HUES64 (cell line): ENCODE measurements at regions not wholly inside any gene's neighbourhood (a gene's known extent, or its start where the extent isn't known, plus 50 kb on each side); places are given as distances from the start of the nearest gene placed in this dataset.
"Not testable (repeated sequence)": the region's sequence is repeated elsewhere in the genome, so short reads cannot be mapped to it uniquely, and the experiment has no call there.

Experiments
- H3K27ac ChIP-seq: 2 replicates; pipeline ENCODE4 v1.7.0; 2013; ENCODE audit warnings: low read depth, low read length, inconsistent platforms
- H3K27me3 ChIP-seq: 2 replicates; pipeline ENCODE4 v1.6.1; 2013; ENCODE audit warnings: mild to moderate bottlenecking, low read length; ENCODE audit not compliant: insufficient read depth
- H3K36me3 ChIP-seq: 2 replicates; pipeline ENCODE4 v1.6.1; 2013; ENCODE audit warnings: mild to moderate bottlenecking, low read length; ENCODE audit not compliant: insufficient read depth
- H3K4me1 ChIP-seq: 2 replicates; pipeline ENCODE4 v1.6.1; 2013; ENCODE audit warnings: mild to moderate bottlenecking, low read length, moderate library complexity; ENCODE audit not compliant: insufficient read depth
- H3K4me3 ChIP-seq: 2 replicates; pipeline ENCODE4 v1.5.1; 2013; ENCODE audit warnings: mild to moderate bottlenecking, low read length, moderate library complexity
- H3K9ac ChIP-seq: 2 replicates; pipeline ENCODE4 v1.6.1; 2013; ENCODE audit warnings: mild to moderate bottlenecking, low read depth, low read length
- H3K9me3 ChIP-seq: 2 replicates; pipeline ENCODE4 v1.6.1; 2013; ENCODE audit warnings: low read depth, low read length; ENCODE audit not compliant: insufficient read depth
- WGBS: fragments of 150-250, 120-280 bp; methylation state at CpG from one replicate; pipeline ENCODE4 v1.1.7; 2013; ENCODE audit warnings: missing lambda C conversion rate; 5-methylcytosine and 5-hydroxymethylcytosine counted together

- no peaks in the 10 kb centered on the region for H3K9me3 ChIP-seq
- no peaks in the 10 kb centered on the region for H3K27me3 ChIP-seq
- no peaks in the 10 kb centered on the region for H3K4me1 ChIP-seq
- H3K27ac ChIP-seq: no peak overlapping the region
- WGBS: 83% methylated on average over 12 of the region's 12 CpGs
- H3K4me3 ChIP-seq: no peak overlapping the region
- no peaks in the 10 kb centered on the region for H3K36me3 ChIP-seq
- no peak overlapping the region for H3K9ac ChIP-seq
Measured at GRCh38 chr22:44639891-44640617, 62.0 kb upstream of the PRR5 start.

GRCh38 chr22:44638971-44639760 lies 62.8 kb upstream of the PRR5 start:
- Histone ChIP-seq H3K4me3 (no peak overlapping the region), H3K9ac (no peak overlapping the region), H3K27me3 (no peaks in the 10 kb centered on the region), H3K36me3 (no peaks in the 10 kb centered on the region), H3K9me3 (no peaks in the 10 kb centered on the region), H3K4me1 (no peaks in the 10 kb centered on the region), H3K27ac (no peak overlapping the region)
- WGBS: 93% methylated on average over 34 of the region's 34 CpGs

GRCh38 chr22:44636502-44637206 lies 65.3 kb upstream of the PRR5 start:
- H3K4me3 ChIP-seq, H3K9me3 ChIP-seq, H3K4me1 ChIP-seq, H3K9ac ChIP-seq, H3K27me3 ChIP-seq, H3K36me3 ChIP-seq, H3K27ac ChIP-seq: not testable (repeated sequence)
- 96% methylated on average over 3 of the region's 3 CpGs for WGBS

GRCh38 chr22:44635567-44635966 lies 66.4 kb upstream of the PRR5 start:
- not testable (repeated sequence) for H3K36me3 ChIP-seq, H3K9ac ChIP-seq, H3K4me1 ChIP-seq, H3K9me3 ChIP-seq, H3K4me3 ChIP-seq, H3K27ac ChIP-seq
- 93% methylated on average over 9 of the region's 9 CpGs for WGBS
- H3K27me3 ChIP-seq: peaks cover 10% of the 10 kb centered on the region; the same call in 1 of the 2 replicates

GRCh38 chr22:44634426-44635321 lies 67.3 kb upstream of the PRR5 start:
- no peaks in the 10 kb centered on the region for H3K4me1 ChIP-seq
- no peaks in the 10 kb centered on the region for H3K9me3 ChIP-seq
- H3K27ac ChIP-seq: no peak overlapping the region
- WGBS: 79% methylated on average over 9 of the region's 9 CpGs
- no peak overlapping the region for H3K9ac ChIP-seq
- H3K36me3 ChIP-seq: no peaks in the 10 kb centered on the region
- H3K4me3 ChIP-seq: no peak overlapping the region
- peaks cover 19% of the 10 kb centered on the region for H3K27me3 ChIP-seq

GRCh38 chr22:44633647-44634046 lies 68.4 kb upstream of the PRR5 start:
- Histone ChIP-seq H3K4me1 (no peaks in the 10 kb centered on the region), H3K9ac (no peak overlapping the region), H3K36me3 (no peaks in the 10 kb centered on the region), H3K9me3 (no peaks in the 10 kb centered on the region), H3K27ac (no peak overlapping the region), H3K4me3 (no peak overlapping the region), H3K27me3 (peaks cover 28% of the 10 kb centered on the region)
- 84% methylated on average over 4 of the region's 4 CpGs for WGBS

GRCh38 chr22:44632541-44633396 lies 69.2 kb upstream of the PRR5 start:
- Histone ChIP-seq H3K36me3 (no peaks in the 10 kb centered on the region), H3K27me3 (peaks cover 36% of the 10 kb centered on the region), H3K9ac (no peak overlapping the region), H3K9me3 (no peaks in the 10 kb centered on the region), H3K4me3 (no peak overlapping the region), H3K27ac (no peak overlapping the region), H3K4me1 (no peaks in the 10 kb centered on the region)
- 86% methylated on average over 7 of the region's 7 CpGs for WGBS

GRCh38 chr22:44630826-44631225 lies 71.2 kb upstream of the PRR5 start:
- Histone ChIP-seq H3K27me3 (peaks cover 54% of the 10 kb centered on the region), H3K4me3 (no peak overlapping the region), H3K27ac (no peak overlapping the region), H3K4me1 (no peaks in the 10 kb centered on the region), H3K36me3 (no peaks in the 10 kb centered on the region), H3K9me3 (no peaks in the 10 kb centered on the region), H3K9ac (no peak overlapping the region)
- WGBS: 69% methylated on average over 3 of the region's 3 CpGs

GRCh38 chr22:44628835-44629234 lies 73.2 kb upstream of the PRR5 start:
- WGBS: 83% methylated on average over 8 of the region's 9 CpGs
- Histone ChIP-seq H3K4me3 (no peak overlapping the region), H3K36me3 (no peaks in the 10 kb centered on the region), H3K27ac (no peak overlapping the region), H3K4me1 (no peaks in the 10 kb centered on the region), H3K9me3 (no peaks in the 10 kb centered on the region), H3K27me3 (peaks cover 68% of the 10 kb centered on the region), H3K9ac (no peak overlapping the region)

GRCh38 chr22:44628273-44628672 lies 73.7 kb upstream of the PRR5 start:
- WGBS: 91% methylated on average over 4 of the region's 4 CpGs
- H3K4me3 ChIP-seq: no peak overlapping the region
- H3K9ac ChIP-seq: no peak overlapping the region
- H3K9me3 ChIP-seq: no peaks in the 10 kb centered on the region
- peaks cover 72% of the 10 kb centered on the region for H3K27me3 ChIP-seq
- no peak overlapping the region for H3K27ac ChIP-seq
- no peaks in the 10 kb centered on the region for H3K36me3 ChIP-seq
- no peaks in the 10 kb centered on the region for H3K4me1 ChIP-seq
